Pancreas (tissue), 10 donors: ENCODE measurements at regions not wholly inside any gene's neighbourhood (a gene's known extent, or its start where the extent isn't known, plus 50 kb on each side); places are given as distances from the start of the nearest gene placed in this dataset.

Experiments used
- ATAC-seq, 4 donors: fragments of 200-7000 bp; cut with Tn5 transposase; one replicate each; pipeline versions ENCODE4 v1.8.0 to v1.9.1; 2020; ENCODE audit warnings: mild to moderate bottlenecking in 4 of 4, moderate library complexity in 4 of 4
- DNase-seq, 6 donors: peaks; one replicate each; pipeline ENCODE4 v3.0.0-alpha.2; 2020
- FAIRE-seq: peaks from 2 replicates; lab custom pipeline; 2012; peaks lifted over from hg19 to GRCh38; lab: Jason Lieb, UNC
- H3K27ac ChIP-seq, 4 donors: fragments of 200-600 bp; sonication (generic); 1 replicate in 3 of 4; 2 replicates in 1 of 4; pipeline versions ENCODE4 v1.5.0 to v1.8.0; 2020
- H3K27me3 ChIP-seq, 4 donors: fragments of 200-600 bp; one replicate each; pipeline ENCODE4 v1.8.0; 2021
- H3K36me3 ChIP-seq, 3 donors: fragments of 200-600 bp; sonication (generic) in 1 of 3; one replicate each; pipeline versions ENCODE4 v1.5.0 to v1.8.0; 2020 to 2021
- H3K4me1 ChIP-seq, 3 donors: fragments of 200-600 bp; one replicate each; pipeline ENCODE4 v1.8.0; 2021
- H3K4me3 ChIP-seq, 4 donors: fragments of 200-600 bp; sonication (generic) in 2 of 4; one replicate each; pipeline versions ENCODE4 v1.5.0 to v1.8.0; 2020 to 2021
- H3K9me3 ChIP-seq, 4 donors: fragments of 200-600 bp; one replicate each; pipeline ENCODE4 v1.8.0; 2021
- CTCF ChIP-seq, 4 donors: fragments of 200-600 bp; sonication (generic) in 3 of 4; IDR thresholded peaks; one replicate each; pipeline versions ENCODE4 v1.5.0 to v1.8.0; 2021; ENCODE audit warnings: antibody characterized with exemption in 4 of 4
- WGBS, 2 donors: extraction: QIAGEN DNeasy Blood & Tissue Kit; methylation state at CpG; one replicate each; pipeline ENCODE4 v1.1.7; 2013; 5-methylcytosine and 5-hydroxymethylcytosine counted together
- intact Hi-C, 3 donors: fragments of 100-400 bp; cut with DNase I; formaldehyde crosslinking; loops; one replicate each; pipeline versions ENCODE4 v1.11.1 to v1.14.2; 2022
- donor health status: healthy with polysubstance abuse.
- donor health status: DM: no; HTN: no; CAD: no; lungs with moderate emphysema.
- donor health status: DM: no; HTN: no; CAD: no.
- donor health status: control.
- donor health status: control.
- donor health status: Bipolar disorder and iron deficiency.
- donor health status: DM: yes; HTN: yes; CAD: no.
- donor health status: DM: no; HTN: no; CAD: no.
- donor health status: DM: no; HTN: no; CAD: no.
- donor health status: DM: yes; HTN: yes; CAD: no.

- FAIRE-seq: no peak
- H3K4me3 ChIP-seq: no peak overlapping the region
- no peaks in the 10 kb centered on the region for H3K27me3 ChIP-seq
- ATAC-seq: no peak
- no peaks in the 10 kb centered on the region for H3K36me3 ChIP-seq
- no peak overlapping the region for H3K27ac ChIP-seq
- WGBS, 2 donors: 85 to 88% methylated on average over 5 of the region's 5 CpGs
- TF ChIP-seq CTCF (IDR thresholded peaks at IDR 0.05): no peak
- DNase-seq: no peak
- intact Hi-C loops: no loop called here
- peaks cover 0 to 4% (median 0%) of the 10 kb centered on the region in 3 donors for H3K4me1 ChIP-seq
- no peaks in the 10 kb centered on the region for H3K9me3 ChIP-seq
Observed at GRCh38 chr17:27224526-27225315, 69.2 kb upstream of the WSB1 start.

- no peak for DNase-seq
- 72 to 86% methylated on average over 4 of the region's 4 CpGs for WGBS, 2 donors
- ATAC-seq: peak; percentile 43 to 93 (median 83)
- Histone ChIP-seq H3K27me3 (no peaks in the 10 kb centered on the region), H3K4me3 (no peak overlapping the region), H3K9me3 (no peaks in the 10 kb centered on the region), H3K4me1 (peaks cover 0 to 4% (median 0%) of the 10 kb centered on the region in 3 donors), H3K27ac (peak overlapping the region in 1 of 4 donors; percentile 8), H3K36me3 (no peaks in the 10 kb centered on the region)
- no peak for FAIRE-seq
- intact Hi-C loops: no loop called here
- no peak for TF ChIP-seq CTCF (IDR thresholded peaks at IDR 0.05)
Observed at GRCh38 chr17:27226611-27227230, 67.2 kb upstream of the WSB1 start.

GRCh38 chr17:27230996-27231395 is 62.9 kb upstream of the WSB1 start:
- no peak overlapping the region for H3K4me3 ChIP-seq
- no peak for ATAC-seq
- peaks cover 0 to 4% (median 0%) of the 10 kb centered on the region in 3 donors for H3K4me1 ChIP-seq
- no peak overlapping the region for H3K27ac ChIP-seq
- H3K36me3 ChIP-seq: no peaks in the 10 kb centered on the region
- no peak for TF ChIP-seq CTCF (IDR thresholded peaks at IDR 0.05)
- no peak for FAIRE-seq
- no peaks in the 10 kb centered on the region for H3K27me3 ChIP-seq
- intact Hi-C loops: loop anchor here in 2 of 3 donors (10.0 kb wide), 2 partner anchors 364 to 424 kb away; no protein-coding TSS in a partner anchor
- 75 to 81% methylated on average over 8 of the region's 8 CpGs for WGBS, 2 donors
- no peak for DNase-seq
- no peaks in the 10 kb centered on the region for H3K9me3 ChIP-seq

- DNase-seq (no peak), ATAC-seq (no peak), FAIRE-seq (no peak)
- no peaks in the 10 kb centered on the region for H3K27me3 ChIP-seq
- H3K36me3 ChIP-seq: no peaks in the 10 kb centered on the region
- intact Hi-C loops: loop anchor here in 2 of 3 donors (10.0 kb wide), 2 partner anchors 362 to 422 kb away; no protein-coding TSS in a partner anchor
- WGBS, 2 donors: 73 to 77% methylated on average over 5 of the region's 5 CpGs
- peaks cover 0 to 4% (median 0%) of the 10 kb centered on the region in 3 donors for H3K4me1 ChIP-seq
- H3K27ac ChIP-seq: no peak overlapping the region
- H3K9me3 ChIP-seq: no peaks in the 10 kb centered on the region
- no peak overlapping the region for H3K4me3 ChIP-seq
- no peak for TF ChIP-seq CTCF (IDR thresholded peaks at IDR 0.05)
Observed at GRCh38 chr17:27232328-27232727, 61.6 kb upstream of the WSB1 start.
